Astrocyte of the cerebellum (primary cell): ENCODE measurements at regions not wholly inside any gene's neighbourhood (a gene's known extent, or its start where the extent isn't known, plus 50 kb on each side); places are given as distances from the start of the nearest gene placed in this dataset.

ENCODE experiments used
- DNase-seq: peaks from one replicate; pipeline ENCODE4 v3.0.0-alpha.2; 2011; ENCODE audit warnings: low read depth
- H3K4me3 ChIP-seq: 2 replicates; pipeline ENCODE4 v1.5.1; 2011; ENCODE audit warnings: mild to moderate bottlenecking, low read depth, low read length, moderate library complexity
- CTCF ChIP-seq: IDR thresholded peaks from 2 replicates; pipeline ENCODE4 v1.5.1; 2012; ENCODE audit warnings: low read length, low read depth, moderate library complexity, mild to moderate bottlenecking; ENCODE audit errors: missing control alignments
- in situ Hi-C: cut with HindIII; loops from 2 replicates; pipeline ENCODE4 v1.10.0; 2017; ENCODE audit warnings: low sequenced_read_pairs

- H3K4me3 ChIP-seq: no peak overlapping the region
- DNase-seq: no peak
- TF ChIP-seq CTCF: no peak
- in situ Hi-C loops: no loop called here
Observed at GRCh38 chr7:41063116-41063515, 639.8 kb downstream of the INHBA start.

GRCh38 chr7:41060796-41061195, 642.1 kb downstream of the INHBA start:
- in situ Hi-C loops: no loop called here
- no peak for DNase-seq
- H3K4me3 ChIP-seq: no peak overlapping the region
- TF ChIP-seq CTCF: no peak

GRCh38 chr7:41059796-41060195, 643.1 kb downstream of the INHBA start:
- TF ChIP-seq CTCF: no peak
- in situ Hi-C loops: no loop called here
- no peak overlapping the region for H3K4me3 ChIP-seq
- DNase-seq: no peak

GRCh38 chr7:41058986-41059741, 643.7 kb downstream of the INHBA start:
- in situ Hi-C loops: no loop called here
- no peak overlapping the region for H3K4me3 ChIP-seq
- no peak for TF ChIP-seq CTCF
- no peak for DNase-seq

GRCh38 chr7:41054960-41055661, 647.8 kb downstream of the INHBA start:
- H3K4me3 ChIP-seq: no peak overlapping the region
- in situ Hi-C loops: no loop called here
- TF ChIP-seq CTCF: no peak
- DNase-seq: no peak

GRCh38 chr7:41053820-41054219, 649.1 kb downstream of the INHBA start:
- no peak for DNase-seq
- in situ Hi-C loops: no loop called here
- H3K4me3 ChIP-seq: no peak overlapping the region
- TF ChIP-seq CTCF: peak; percentile 6
